Muscle layer of colon (tissue), 2 donors: ENCODE measurements at regions not wholly inside any gene's neighbourhood (a gene's known extent, or its start where the extent isn't known, plus 50 kb on each side); places are given as distances from the start of the nearest gene placed in this dataset.

ENCODE experiments used
- H3K27ac ChIP-seq: one replicate; pipeline ENCODE4 v1.7.0; 2013; ENCODE audit warnings: low read depth, mild to moderate bottlenecking, low read length, moderate library complexity
- H3K27me3 ChIP-seq, 2 donors: one replicate each; pipeline ENCODE4 v1.7.0; 2013; ENCODE audit warnings: low read length in 2 of 2, mild to moderate bottlenecking in 2 of 2; ENCODE audit not compliant: insufficient read depth in 2 of 2, control insufficient read depth in 1 of 2
- H3K36me3 ChIP-seq: one replicate; pipeline ENCODE4 v1.7.0; 2013; ENCODE audit warnings: mild to moderate bottlenecking, low read length; ENCODE audit not compliant: insufficient read depth
- H3K4me1 ChIP-seq: one replicate; pipeline ENCODE4 v1.7.0; 2013; ENCODE audit warnings: mild to moderate bottlenecking, low read length; ENCODE audit not compliant: insufficient read depth
- H3K4me3 ChIP-seq, 2 donors: one replicate each; pipeline ENCODE4 v1.7.0; 2013; ENCODE audit warnings: low read length in 2 of 2, low read depth in 1 of 2, mild to moderate bottlenecking in 1 of 2, moderate library complexity in 1 of 2
- H3K9ac ChIP-seq: one replicate; pipeline ENCODE4 v1.7.0; 2013; ENCODE audit warnings: low read length
- H3K9me3 ChIP-seq: one replicate; pipeline ENCODE4 v1.7.0; 2013; ENCODE audit warnings: mild to moderate bottlenecking, low read length
- donor health status: abdominal sarcoma.
- donor health status: Adenocarcinoma of cecum.

DNA sequence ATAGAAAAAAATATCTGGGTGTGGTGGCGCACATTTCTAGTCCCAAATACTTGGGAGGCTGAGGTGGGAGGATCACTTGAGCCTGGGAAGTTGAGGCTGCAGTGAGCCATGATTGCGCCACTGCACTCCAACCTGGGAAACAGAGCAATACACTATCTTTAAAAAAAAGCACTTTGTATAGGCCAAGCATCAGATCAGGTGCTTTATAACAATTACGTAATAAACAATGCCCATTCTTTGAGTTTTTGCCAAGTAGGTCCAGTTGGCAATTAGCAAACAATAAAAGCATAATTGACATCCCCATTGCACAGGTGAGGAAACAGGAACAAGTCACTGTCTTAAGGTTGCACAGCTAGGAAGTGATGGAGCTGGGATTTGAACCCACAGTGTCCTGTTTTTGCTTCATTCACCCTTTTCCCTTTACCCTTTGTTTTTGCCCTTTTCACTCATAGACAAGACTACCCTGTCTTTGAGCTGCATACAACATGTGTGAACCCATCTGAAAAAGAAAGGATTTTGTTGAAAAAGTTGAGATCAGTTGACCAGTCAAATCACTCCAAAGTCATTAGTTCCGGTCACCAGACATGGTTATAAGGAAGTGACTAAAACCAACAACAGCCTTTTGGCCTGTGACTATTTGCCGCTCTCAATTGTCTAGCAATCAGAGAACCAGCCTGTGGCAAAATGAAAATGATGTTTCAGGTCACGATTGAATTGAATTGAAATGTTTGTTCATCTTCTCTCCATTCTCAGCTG, 303.6 kb downstream of the TFAP2C start:
- H3K9me3 ChIP-seq = no peaks in the 10 kb centered on the region
- H3K9ac ChIP-seq = no peak overlapping the region
- peaks cover 0 to 15% of the 10 kb centered on the region in 2 donors for H3K27me3 ChIP-seq
- H3K4me1 ChIP-seq = no peaks in the 10 kb centered on the region
- no peak overlapping the region for H3K27ac ChIP-seq
- no peak overlapping the region for H3K4me3 ChIP-seq
- no peaks in the 10 kb centered on the region for H3K36me3 ChIP-seq

DNA sequence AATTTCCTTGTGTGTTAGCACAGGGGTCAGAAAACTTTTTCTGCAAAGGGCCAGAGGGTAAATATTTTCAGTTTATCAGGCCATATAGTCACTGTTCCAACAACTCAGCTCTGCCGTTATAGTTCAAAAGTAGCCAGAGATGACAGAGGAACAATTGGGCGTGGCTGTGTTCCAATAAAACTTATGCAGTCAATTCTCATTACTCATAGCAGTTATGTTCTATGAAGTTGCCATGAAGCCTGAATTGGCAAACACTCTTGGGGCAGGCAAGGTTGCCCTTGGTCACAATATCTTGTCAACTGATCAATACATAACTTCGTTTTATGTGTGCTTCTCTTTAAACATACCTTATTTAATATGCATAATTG, 304.2 kb downstream of the TFAP2C start:
- H3K27ac ChIP-seq = no peak overlapping the region
- peaks cover 0 to 15% of the 10 kb centered on the region in 2 donors for H3K27me3 ChIP-seq
- H3K9ac ChIP-seq = no peak overlapping the region
- no peaks in the 10 kb centered on the region for H3K4me1 ChIP-seq
- H3K4me3 ChIP-seq = no peak overlapping the region
- H3K9me3 ChIP-seq = no peaks in the 10 kb centered on the region
- no peaks in the 10 kb centered on the region for H3K36me3 ChIP-seq

DNA sequence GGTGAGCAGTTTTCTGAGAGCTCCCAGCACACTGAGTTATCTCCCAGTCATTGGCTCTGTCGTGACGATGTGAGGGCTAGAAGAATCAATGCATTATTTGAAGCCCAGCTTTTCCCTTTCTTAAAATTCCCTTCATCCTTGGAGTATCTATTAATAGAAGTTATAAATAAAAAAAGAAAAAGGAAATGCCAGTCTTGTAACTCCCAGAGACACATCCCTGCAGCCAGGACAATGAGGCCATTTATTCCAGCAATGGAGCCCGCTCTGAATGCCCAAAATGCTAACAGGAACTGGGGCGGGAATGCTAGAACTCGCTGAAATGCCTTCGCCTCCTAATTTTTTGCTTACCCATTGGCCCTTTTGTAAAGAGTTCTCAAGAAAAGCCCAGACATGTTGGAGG, 305.8 kb downstream of the TFAP2C start:
- no peak overlapping the region for H3K9ac ChIP-seq
- no peaks in the 10 kb centered on the region for H3K36me3 ChIP-seq
- no peak overlapping the region for H3K4me3 ChIP-seq
- no peak overlapping the region for H3K27ac ChIP-seq
- no peaks in the 10 kb centered on the region for H3K9me3 ChIP-seq
- peaks cover 0 to 3% of the 10 kb centered on the region in 2 donors for H3K27me3 ChIP-seq
- no peaks in the 10 kb centered on the region for H3K4me1 ChIP-seq

DNA sequence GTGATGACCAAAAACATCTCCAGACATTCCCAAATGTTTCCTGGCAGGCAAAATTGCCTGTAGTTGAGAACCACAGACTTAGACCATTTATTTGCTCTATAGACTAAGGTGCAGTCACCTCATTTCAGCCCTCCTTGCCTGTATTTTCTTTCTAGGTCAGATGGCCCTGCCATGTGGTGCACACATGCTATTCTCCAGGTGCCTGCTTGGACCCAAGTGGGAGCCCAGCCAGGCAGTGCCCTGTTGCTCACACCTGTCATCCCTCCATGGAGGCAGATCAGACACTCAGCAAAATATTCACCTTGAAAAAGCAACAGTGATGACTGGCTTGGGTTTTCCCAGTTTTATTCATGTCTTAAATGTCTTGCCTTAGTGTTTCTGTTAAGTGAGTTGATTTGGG, 311.4 kb downstream of the TFAP2C start:
- Histone ChIP-seq H3K4me3 (no peak overlapping the region), H3K4me1 (no peaks in the 10 kb centered on the region), H3K36me3 (no peaks in the 10 kb centered on the region), H3K27me3 (no peaks in the 10 kb centered on the region), H3K9ac (no peak overlapping the region), H3K27ac (no peak overlapping the region), H3K9me3 (no peaks in the 10 kb centered on the region)

DNA sequence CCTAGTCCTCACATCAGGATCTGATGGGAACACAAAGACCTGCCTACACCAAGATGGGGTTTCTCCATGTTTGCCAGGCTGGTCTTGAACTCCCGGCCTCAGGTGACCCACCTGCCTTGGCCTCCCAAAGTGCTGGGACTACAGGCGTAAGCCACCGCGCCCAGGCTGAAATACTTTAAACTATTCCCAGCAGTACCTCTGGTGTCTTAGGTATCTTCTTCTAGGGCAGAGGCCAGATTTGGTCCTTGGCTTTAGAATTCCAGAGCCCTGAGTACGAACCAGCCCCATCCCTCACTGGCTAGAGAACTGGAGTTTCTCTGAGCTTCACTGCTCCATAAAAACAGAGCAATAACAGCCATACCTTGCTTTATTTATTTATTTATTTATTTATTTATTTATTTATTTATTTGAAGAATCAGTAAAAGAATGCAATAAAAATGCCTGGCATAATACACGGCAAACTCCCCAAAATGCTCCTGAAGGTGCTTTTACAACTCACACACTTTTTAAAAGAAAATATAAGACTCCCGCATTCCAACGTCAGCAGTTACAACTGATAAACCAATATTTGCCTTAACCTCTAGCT, 312.1 kb downstream of the TFAP2C start:
- no peaks in the 10 kb centered on the region for H3K36me3 ChIP-seq
- no peaks in the 10 kb centered on the region for H3K27me3 ChIP-seq
- H3K9me3 ChIP-seq = no peaks in the 10 kb centered on the region
- H3K4me3 ChIP-seq = no peak overlapping the region
- H3K27ac ChIP-seq = no peak overlapping the region
- H3K9ac ChIP-seq = no peak overlapping the region
- no peaks in the 10 kb centered on the region for H3K4me1 ChIP-seq

DNA sequence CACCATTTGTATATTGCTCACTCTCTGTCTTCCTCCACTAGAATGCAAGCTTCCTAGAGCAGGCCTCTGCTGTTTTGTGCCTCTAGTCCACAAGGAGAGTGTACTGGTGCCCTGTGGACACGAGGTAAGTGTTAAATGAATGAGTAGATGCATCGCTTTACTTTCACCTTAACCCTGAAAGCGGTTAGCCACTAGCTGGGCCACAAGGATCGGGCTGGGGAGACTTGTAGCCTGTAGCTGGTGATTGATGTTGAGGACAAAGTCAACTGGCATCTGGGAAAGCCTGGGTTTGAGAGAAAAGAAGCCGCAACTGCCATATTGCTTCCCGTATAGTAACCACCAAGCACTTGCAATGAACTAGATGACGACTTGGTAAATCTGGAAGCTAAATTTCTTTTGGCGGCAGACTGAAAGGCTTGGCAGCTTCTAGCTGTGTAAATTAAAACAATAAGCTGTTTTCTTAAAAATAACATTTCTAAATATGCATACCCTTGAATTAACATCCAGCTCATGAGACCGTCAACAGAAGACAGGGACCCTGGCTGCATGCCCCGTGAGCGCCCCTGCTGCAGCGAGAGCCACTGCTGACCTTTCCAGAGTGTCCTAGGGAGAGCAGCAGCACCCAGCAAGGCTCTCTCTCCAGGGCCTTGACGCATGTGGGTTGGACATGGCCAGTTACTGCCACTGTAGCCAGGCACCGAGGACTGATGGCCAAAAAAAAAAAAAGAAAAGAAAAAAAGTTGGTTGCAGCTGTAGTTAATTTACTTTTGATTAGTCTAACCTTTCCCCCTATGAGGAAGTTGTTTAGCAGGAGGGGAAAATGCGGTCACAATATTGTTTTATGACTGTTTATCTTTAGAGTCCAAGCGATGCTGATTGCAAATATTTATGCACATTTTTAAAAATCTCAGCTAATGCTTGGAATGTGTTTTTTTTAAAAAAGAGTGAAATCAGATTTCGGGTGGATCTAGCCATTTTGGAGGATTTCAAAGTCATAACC, 315.1 kb downstream of the TFAP2C start:
- no peak overlapping the region for H3K27ac ChIP-seq

DNA sequence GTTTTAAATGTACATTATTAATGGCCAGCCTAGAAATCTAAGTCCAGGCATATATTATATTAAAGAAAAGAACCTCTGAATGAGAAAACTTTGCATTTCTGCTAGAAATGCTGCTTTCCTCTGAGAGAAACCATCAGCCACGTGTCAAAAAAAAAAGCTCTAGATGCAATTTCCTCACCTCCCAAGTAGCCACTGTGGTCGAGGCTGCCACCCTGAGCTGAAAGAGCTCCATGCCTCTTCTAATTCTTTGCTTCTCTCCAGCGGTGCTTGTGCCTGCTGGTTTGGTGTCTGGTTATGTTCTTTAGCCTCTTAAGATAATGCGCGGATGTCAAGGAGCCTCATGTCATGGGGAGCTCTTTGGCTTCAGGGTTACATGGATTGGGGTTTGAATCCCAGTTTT, 316.0 kb downstream of the TFAP2C start:
- no peaks in the 10 kb centered on the region for H3K4me1 ChIP-seq

More for the DNA sequence above, 315.1 kb downstream of the TFAP2C start:
- Histone ChIP-seq H3K36me3 (no peaks in the 10 kb centered on the region), H3K4me3 (no peak overlapping the region), H3K27me3 (peaks cover 0 to 4% of the 10 kb centered on the region in 2 donors), H3K4me1 (no peaks in the 10 kb centered on the region), H3K9ac (no peak overlapping the region), H3K9me3 (no peaks in the 10 kb centered on the region)

DNA sequence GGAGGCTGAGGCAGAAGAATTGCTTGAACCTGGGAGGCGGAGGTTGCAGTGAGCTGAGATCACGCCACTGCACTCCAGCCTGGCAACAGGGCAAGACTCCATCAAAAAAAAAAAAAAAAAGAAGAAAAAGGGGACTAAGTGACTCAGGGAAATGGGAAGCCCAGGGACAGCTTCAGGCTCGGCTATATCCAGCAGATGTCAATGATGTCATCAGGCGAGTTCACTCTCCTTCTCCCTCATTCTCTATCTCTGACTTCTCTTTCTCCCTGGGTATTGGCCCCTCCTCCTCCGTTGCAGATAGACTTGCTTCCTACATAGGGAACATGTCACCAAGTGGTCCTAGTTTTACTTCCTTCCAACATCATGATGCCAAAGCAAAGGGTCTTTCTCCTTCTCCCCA, 316.8 kb downstream of the TFAP2C start:
- H3K27me3 ChIP-seq = peaks cover 0 to 4% of the 10 kb centered on the region in 2 donors
- no peaks in the 10 kb centered on the region for H3K4me1 ChIP-seq
- H3K27ac ChIP-seq = no peak overlapping the region
- no peak overlapping the region for H3K9ac ChIP-seq
- H3K36me3 ChIP-seq = no peaks in the 10 kb centered on the region
- no peaks in the 10 kb centered on the region for H3K9me3 ChIP-seq
- H3K4me3 ChIP-seq = no peak overlapping the region

More for the DNA sequence above, 316.0 kb downstream of the TFAP2C start:
- no peak overlapping the region for H3K27ac ChIP-seq
- no peak overlapping the region for H3K4me3 ChIP-seq
- peaks cover 0 to 4% of the 10 kb centered on the region in 2 donors for H3K27me3 ChIP-seq
- H3K9ac ChIP-seq = no peak overlapping the region
- H3K36me3 ChIP-seq = no peaks in the 10 kb centered on the region
- H3K9me3 ChIP-seq = no peaks in the 10 kb centered on the region

DNA sequence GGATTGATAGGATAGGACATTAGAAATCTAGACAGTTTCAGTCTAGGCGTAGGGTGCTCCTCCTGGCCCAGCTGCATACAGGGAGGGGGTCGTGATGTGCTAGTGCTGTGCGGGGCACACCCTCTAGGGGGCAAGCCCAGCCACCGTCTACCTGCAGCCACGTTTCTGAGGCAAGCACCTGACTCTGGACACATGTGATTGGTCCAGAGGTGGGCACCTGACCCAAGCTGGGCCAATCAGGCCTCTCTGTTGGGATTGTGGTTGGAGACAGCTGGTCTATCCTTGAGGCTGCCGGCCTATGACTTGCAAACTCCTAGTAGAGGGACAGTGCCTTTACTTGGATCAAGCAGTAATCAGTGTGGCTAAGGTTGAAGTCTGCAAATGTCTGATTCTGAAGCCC, 317.1 kb downstream of the BMP7 start:
- H3K4me1 ChIP-seq = no peaks in the 10 kb centered on the region
- no peak overlapping the region for H3K4me3 ChIP-seq
- H3K9me3 ChIP-seq = no peaks in the 10 kb centered on the region
- no peak overlapping the region for H3K9ac ChIP-seq
- H3K27me3 ChIP-seq = peaks cover 0 to 4% of the 10 kb centered on the region in 2 donors
- no peaks in the 10 kb centered on the region for H3K36me3 ChIP-seq
- H3K27ac ChIP-seq = no peak overlapping the region

DNA sequence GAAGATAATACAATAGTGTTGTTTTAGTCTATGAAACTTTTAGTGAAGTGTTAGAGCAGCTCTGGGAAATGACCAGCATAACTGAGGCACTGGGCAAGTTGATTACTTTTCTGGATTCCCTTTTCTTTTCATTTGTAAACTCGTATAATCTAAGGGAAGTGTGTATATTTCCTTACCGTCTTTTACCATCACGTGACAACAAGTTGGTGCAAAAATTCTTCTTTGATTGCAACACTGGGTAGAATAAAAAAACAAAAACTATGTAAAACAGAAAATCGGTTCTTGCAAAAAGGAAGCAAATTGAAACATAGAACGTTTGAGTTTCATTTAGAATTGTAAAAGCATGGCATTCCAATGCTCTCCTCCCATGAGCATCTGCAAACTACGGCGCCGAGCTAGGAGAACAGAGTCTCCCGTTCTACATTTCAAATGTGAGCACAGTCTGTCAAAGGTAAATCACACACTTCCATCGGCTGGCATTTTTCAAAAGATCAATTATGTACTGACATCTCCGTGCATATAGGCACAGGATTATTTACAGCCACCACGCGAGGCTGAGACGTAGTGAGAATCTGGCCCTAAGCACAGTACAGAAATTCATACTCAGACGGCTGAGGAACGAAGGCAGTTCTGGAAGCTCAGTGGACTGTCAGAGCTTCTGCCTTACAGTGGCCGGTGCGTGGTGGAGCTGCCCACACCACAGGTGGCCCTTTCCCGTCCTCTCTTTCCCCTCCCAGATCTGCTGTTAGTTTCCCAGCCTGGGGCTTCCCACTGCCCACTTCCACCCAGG, 314.0 kb downstream of the BMP7 start:
- no peak overlapping the region for H3K4me3 ChIP-seq
- H3K36me3 ChIP-seq = no peaks in the 10 kb centered on the region
- no peaks in the 10 kb centered on the region for H3K4me1 ChIP-seq
- peaks cover 0 to 3% of the 10 kb centered on the region in 2 donors for H3K27me3 ChIP-seq
- H3K27ac ChIP-seq = no peak overlapping the region
- no peaks in the 10 kb centered on the region for H3K9me3 ChIP-seq
- H3K9ac ChIP-seq = no peak overlapping the region
